Body of pancreas (tissue), 4 donors: ENCODE measurements at regions not wholly inside any gene's neighbourhood (a gene's known extent, or its start where the extent isn't known, plus 50 kb on each side); places are given as distances from the start of the nearest gene placed in this dataset.

Experiments
- POLR2A ChIP-seq, 3 donors: fragments of 450-650 bp; IDR thresholded peaks; one replicate each; pipeline ENCODE4 v1.6.1; 2016; ENCODE audit warnings: antibody characterized with exemption in 3 of 3, mild to moderate bottlenecking in 2 of 3
- TF ChIP-seq, protein P1 (sequence below), 7 experiments: fragments of 450-650 bp in 4 of 7; fragments of 200-600 bp in 3 of 7; sonication (generic) in 3 of 7; IDR thresholded peaks; one replicate each; pipeline ENCODE4 v1.5.1; 2016 to 2019; ENCODE audit warnings: antibody characterized with exemption in 7 of 7

DNA sequence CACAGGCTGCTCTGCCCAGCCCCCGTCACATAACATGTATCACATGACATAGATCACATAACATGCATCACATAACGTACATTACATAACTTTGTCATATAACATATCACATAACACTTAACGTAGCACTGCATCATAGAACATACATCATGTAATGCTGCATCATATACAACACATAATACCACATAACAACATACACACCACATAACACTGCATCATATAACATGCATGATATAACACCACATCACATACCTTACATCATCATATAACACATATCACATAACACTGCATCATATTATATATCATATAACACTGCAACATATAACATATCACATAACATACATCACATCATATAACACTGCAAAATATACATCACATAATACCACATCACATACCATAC lies 83.8 kb downstream of the AXIN2 start:
- TF ChIP-seq, protein P1, sequence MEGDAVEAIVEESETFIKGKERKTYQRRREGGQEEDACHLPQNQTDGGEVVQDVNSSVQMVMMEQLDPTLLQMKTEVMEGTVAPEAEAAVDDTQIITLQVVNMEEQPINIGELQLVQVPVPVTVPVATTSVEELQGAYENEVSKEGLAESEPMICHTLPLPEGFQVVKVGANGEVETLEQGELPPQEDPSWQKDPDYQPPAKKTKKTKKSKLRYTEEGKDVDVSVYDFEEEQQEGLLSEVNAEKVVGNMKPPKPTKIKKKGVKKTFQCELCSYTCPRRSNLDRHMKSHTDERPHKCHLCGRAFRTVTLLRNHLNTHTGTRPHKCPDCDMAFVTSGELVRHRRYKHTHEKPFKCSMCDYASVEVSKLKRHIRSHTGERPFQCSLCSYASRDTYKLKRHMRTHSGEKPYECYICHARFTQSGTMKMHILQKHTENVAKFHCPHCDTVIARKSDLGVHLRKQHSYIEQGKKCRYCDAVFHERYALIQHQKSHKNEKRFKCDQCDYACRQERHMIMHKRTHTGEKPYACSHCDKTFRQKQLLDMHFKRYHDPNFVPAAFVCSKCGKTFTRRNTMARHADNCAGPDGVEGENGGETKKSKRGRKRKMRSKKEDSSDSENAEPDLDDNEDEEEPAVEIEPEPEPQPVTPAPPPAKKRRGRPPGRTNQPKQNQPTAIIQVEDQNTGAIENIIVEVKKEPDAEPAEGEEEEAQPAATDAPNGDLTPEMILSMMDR (IDR thresholded peaks at IDR 0.05) = no peak
- no peak for TF ChIP-seq POLR2A (IDR thresholded peaks at IDR 0.05)
